CD14-positive monocyte (primary cell): ENCODE measurements at regions not wholly inside any gene's neighbourhood (a gene's known extent, or its start where the extent isn't known, plus 50 kb on each side); places are given as distances from the start of the nearest gene placed in this dataset.

Source experiments
- DNase-seq, 3 donors: peaks; one replicate each; pipeline ENCODE4 v3.0.0-alpha.2; 2011 to 2022
- H2AFZ ChIP-seq: 2 replicates; pipeline ENCODE4 v1.6.0; 2012; ENCODE audit warnings: mild to moderate bottlenecking, low read depth, low read length, inconsistent platforms; ENCODE audit not compliant: insufficient read depth, poor library complexity, severe bottlenecking
- H3K27ac ChIP-seq, 2 donors: 1 replicate in 1 of 2; 2 replicates in 1 of 2; pipeline ENCODE4 v1.5.1; 2012 to 2013; ENCODE audit warnings: low read length in 2 of 2, control low read depth in 1 of 2, inconsistent platforms in 1 of 2, low read depth in 1 of 2, mild to moderate bottlenecking in 1 of 2
- H3K27me3 ChIP-seq, 2 donors: one replicate each; pipeline versions ENCODE4 v1.6.0 to v1.6.1; 2011 to 2013; ENCODE audit warnings: low read length in 2 of 2; ENCODE audit not compliant: control insufficient read depth in 2 of 2, insufficient read depth in 2 of 2
- H3K36me3 ChIP-seq, 2 donors: replicated peaks in 1 of 2; 1 replicate in 1 of 2; 2 replicates in 1 of 2; pipeline versions ENCODE4 v1.5.1 to v1.6.1; 2012 to 2013; ENCODE audit warnings: low read length in 2 of 2, control low read depth in 1 of 2, inconsistent platforms in 1 of 2, mild to moderate bottlenecking in 1 of 2; ENCODE audit not compliant: insufficient read depth in 2 of 2, control insufficient read depth in 1 of 2
- H3K4me1 ChIP-seq, 2 donors: 1 replicate in 1 of 2; 2 replicates in 1 of 2; pipeline versions ENCODE4 v1.5.1 to v1.6.1; 2012 to 2013; ENCODE audit warnings: low read length in 2 of 2, control low read depth in 1 of 2, inconsistent platforms in 1 of 2, mild to moderate bottlenecking in 1 of 2, moderate library complexity in 1 of 2; ENCODE audit not compliant: insufficient read depth in 2 of 2, control insufficient read depth in 1 of 2
- H3K4me2 ChIP-seq: replicated peaks from 2 replicates; pipeline ENCODE3; 2012; ENCODE audit warnings: low read length, moderate library complexity, mild to moderate bottlenecking; ENCODE audit not compliant: poor library complexity, severe bottlenecking; ENCODE audit errors: extremely low read depth
- H3K4me3 ChIP-seq, 3 experiments: fragments of 200-600 bp in 1 of 3; sonication (generic) in 1 of 3; replicated peaks in 1 of 3; 1 replicate in 2 of 3; 2 replicates in 1 of 3; pipeline ENCODE4 v1.5.1; 2011 to 2013; ENCODE audit warnings: low read length in 3 of 3, mild to moderate bottlenecking in 3 of 3, control low read depth in 2 of 3, low read depth in 2 of 3, inconsistent platforms in 1 of 3, moderate library complexity in 1 of 3
- H3K79me2 ChIP-seq: 2 replicates; pipeline ENCODE4 v1.6.0; 2012; ENCODE audit warnings: mild to moderate bottlenecking, control low read depth, inconsistent platforms, low read length, moderate library complexity; ENCODE audit not compliant: insufficient read depth
- H3K9ac ChIP-seq: 2 replicates; pipeline ENCODE4 v1.6.0; 2017; ENCODE audit warnings: low read length, mild to moderate bottlenecking; ENCODE audit not compliant: insufficient read depth, poor library complexity, severe bottlenecking
- H3K9me3 ChIP-seq, 2 donors: replicated peaks in 1 of 2; 1 replicate in 1 of 2; 2 replicates in 1 of 2; pipeline versions ENCODE4 v1.5.1 to v1.6.1; 2012 to 2013; ENCODE audit warnings: low read length in 2 of 2, control low read depth in 1 of 2; ENCODE audit not compliant: control insufficient read depth in 1 of 2, insufficient read depth in 1 of 2
- H4K20me1 ChIP-seq: 2 replicates; pipeline ENCODE4 v1.6.0; 2012; ENCODE audit warnings: mild to moderate bottlenecking, low read length, control low read depth, moderate library complexity; ENCODE audit not compliant: insufficient read depth
- H3K27ac Mint-ChIP-seq, 7 donors: one replicate each; pipeline ENCODE4 v1.8.0; 2020; ENCODE audit warnings: mild to moderate bottlenecking in 7 of 7, mixed read lengths in 7 of 7, moderate library complexity in 6 of 7, inconsistent platforms in 2 of 7
- H3K27me3 Mint-ChIP-seq, 3 donors: one replicate each; pipeline ENCODE4 v1.8.0; 2021 to 2022; ENCODE audit warnings: low read depth in 3 of 3, mild to moderate bottlenecking in 3 of 3, mixed read lengths in 3 of 3, moderate library complexity in 3 of 3, inconsistent platforms in 1 of 3
- H3K36me3 Mint-ChIP-seq, 2 donors: one replicate each; pipeline ENCODE4 v1.8.0; 2020; ENCODE audit warnings: mixed read lengths in 2 of 2, inconsistent platforms in 1 of 2, mild to moderate bottlenecking in 1 of 2
- H3K4me1 Mint-ChIP-seq: one replicate; pipeline ENCODE4 v1.8.0; 2020; ENCODE audit warnings: mild to moderate bottlenecking, mixed read lengths
- H3K4me3 Mint-ChIP-seq, 2 donors: one replicate each; pipeline ENCODE4 v1.8.0; 2020; ENCODE audit warnings: mild to moderate bottlenecking in 2 of 2, mixed read lengths in 2 of 2, moderate library complexity in 1 of 2
- H3K9me3 Mint-ChIP-seq, 7 donors: one replicate each; pipeline ENCODE4 v1.8.0; 2020 to 2022; ENCODE audit warnings: mixed read lengths in 7 of 7, mild to moderate bottlenecking in 6 of 7, moderate library complexity in 6 of 7, inconsistent platforms in 2 of 7
- CTCF ChIP-seq: fragments of 200-600 bp; IDR thresholded peaks from one replicate; pipeline ENCODE4 v1.8.0; 2022; ENCODE audit warnings: antibody characterized with exemption, mild to moderate bottlenecking
- WGBS: methylation state at CpG from one replicate; pipeline ENCODE4 v1.1.5; 2013; ENCODE audit warnings: missing lambda C conversion rate; ENCODE audit not compliant: insufficient coverage; 5-methylcytosine and 5-hydroxymethylcytosine counted together
- intact Hi-C, 2 donors: fragments of 100-400 bp; cut with micrococcal nuclease; formaldehyde crosslinking; loops; one replicate each; pipeline versions ENCODE4 v1.15.0 to v1.15.1; 2023

- Mint-ChIP-seq H3K27ac (no peak overlapping the region), H3K4me1 (peaks cover 2% of the 10 kb centered on the region), H3K4me3 (no peak overlapping the region), H3K27me3 (peaks cover 0 to under 1% (median 0%) of the 10 kb centered on the region in 3 donors), H3K9me3 (peaks cover 2 to 16% (median 5%) of the 10 kb centered on the region in 7 donors), H3K36me3 (no peaks in the 10 kb centered on the region)
- Histone ChIP-seq H3K4me1 (no peaks in the 10 kb centered on the region), H3K79me2 (no peaks in the 10 kb centered on the region), H3K9ac (no peak overlapping the region), H3K27ac (no peak overlapping the region), H2AFZ (no peak overlapping the region), H3K27me3 (no peaks in the 10 kb centered on the region), H4K20me1 (no peaks in the 10 kb centered on the region), H3K9me3 (peaks cover 0 to 3% of the 10 kb centered on the region in 2 donors), H3K36me3 (no peaks in the 10 kb centered on the region), H3K4me2 (no peak overlapping the region), H3K4me3 (no peak overlapping the region)
- no peak for TF ChIP-seq CTCF
- no CpG with 5 or more reads among the region's 4 CpGs for WGBS
- DNase-seq, result no peak
- intact Hi-C loops, result no loop called here
Measured at GRCh38 chr2:59395119-59395518, 1154.0 kb upstream of the FANCL start.

GRCh38 chr2:59391896-59392295 lies 1150.8 kb upstream of the FANCL start:
- no peak for TF ChIP-seq CTCF
- H3K27ac Mint-ChIP-seq, result no peak overlapping the region
- no peaks in the 10 kb centered on the region for H3K27me3 Mint-ChIP-seq
- Histone ChIP-seq H3K9ac (no peak overlapping the region), H3K27ac (no peak overlapping the region), H3K36me3 (no peaks in the 10 kb centered on the region), H2AFZ (no peak overlapping the region), H3K4me3 (no peak overlapping the region), H4K20me1 (no peaks in the 10 kb centered on the region), H3K9me3 (peaks cover 0 to 3% of the 10 kb centered on the region in 2 donors), H3K79me2 (no peaks in the 10 kb centered on the region), H3K4me1 (no peaks in the 10 kb centered on the region), H3K4me2 (no peak overlapping the region), H3K27me3 (no peaks in the 10 kb centered on the region)
- no CpG with 5 or more reads among the region's 2 CpGs for WGBS
- intact Hi-C loops, result no loop called here
- peaks cover 2 to 16% (median 6%) of the 10 kb centered on the region in 7 donors for H3K9me3 Mint-ChIP-seq
- H3K4me3 Mint-ChIP-seq, result no peak overlapping the region
- H3K36me3 Mint-ChIP-seq, result no peaks in the 10 kb centered on the region
- no peaks in the 10 kb centered on the region for H3K4me1 Mint-ChIP-seq
- DNase-seq, result no peak
